HAP-1 (cell line): ENCODE measurements at regions not wholly inside any gene's neighbourhood (a gene's known extent, or its start where the extent isn't known, plus 50 kb on each side); places are given as distances from the start of the nearest gene placed in this dataset.
"Not testable (repeated sequence)": the region's sequence is repeated elsewhere in the genome, so short reads cannot be mapped to it uniquely, and the experiment has no call there.

Source experiments
- DNase-seq, 2 experiments: peaks; one replicate each; pipeline ENCODE4 v3.0.0-alpha.2; 2016 to 2020; ENCODE audit warnings: low spot score in 2 of 2
- H3K27me3 ChIP-seq: fragments of 250-450 bp; sonication (Bioruptor Pico); 2 replicates; pipeline ENCODE4 v1.5.1; 2020; ENCODE audit warnings: low read depth, mild to moderate bottlenecking, moderate library complexity
- H3K36me3 ChIP-seq: fragments of 250-450 bp; sonication (Bioruptor Pico); replicated peaks from 2 replicates; pipeline ENCODE4 v1.5.1; 2020; ENCODE audit warnings: mild to moderate bottlenecking
- H3K4me1 ChIP-seq: fragments of 250-450 bp; sonication (Bioruptor Pico); 2 replicates; pipeline ENCODE4 v1.5.1; 2020; ENCODE audit warnings: mild to moderate bottlenecking
- H3K4me3 ChIP-seq: fragments of 250-450 bp; sonication (Bioruptor Pico); 2 replicates; pipeline ENCODE4 v1.5.1; 2020; ENCODE audit warnings: mild to moderate bottlenecking, moderate library complexity
- H3K9me3 ChIP-seq: fragments of 250-450 bp; sonication (Bioruptor Pico); 2 replicates; pipeline ENCODE4 v1.5.1; 2020; ENCODE audit warnings: mild to moderate bottlenecking, moderate library complexity
- in situ Hi-C: fragments of 300-500 bp; cut with MboI; formaldehyde crosslinking; loops from 3 replicates; pipeline ENCODE4 v1.14.3; 2020; ENCODE audit warnings: low sequenced_read_pairs, inconsistent platforms, mixed read lengths

DNA sequence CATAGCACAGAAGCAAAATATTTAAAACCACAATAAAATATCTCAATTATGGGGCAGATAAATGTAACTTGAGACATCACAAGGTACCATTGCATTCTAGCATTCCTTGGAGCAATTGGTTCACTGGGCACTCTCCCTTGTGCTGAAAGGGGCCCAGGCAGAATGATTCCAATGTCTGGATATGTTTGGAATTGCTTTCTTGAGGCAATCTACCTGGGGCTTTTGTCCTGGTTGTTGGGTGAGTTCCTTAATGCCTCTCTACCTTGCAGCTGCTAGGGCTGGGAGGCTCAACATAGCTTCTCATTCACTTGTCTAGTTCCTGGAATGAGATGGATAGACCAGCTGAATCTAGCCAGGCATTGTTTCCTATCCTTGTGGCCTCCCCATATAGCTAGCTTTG lies 539.6 kb upstream of the FSHR start:
- no peaks in the 10 kb centered on the region for H3K9me3 ChIP-seq
- H3K4me1 ChIP-seq = no peaks in the 10 kb centered on the region
- H3K4me3 ChIP-seq = no peak overlapping the region
- in situ Hi-C loops = no loop called here
- H3K27me3 ChIP-seq = no peaks in the 10 kb centered on the region
- no peak for DNase-seq
- no peaks in the 10 kb centered on the region for H3K36me3 ChIP-seq

- H3K9me3 ChIP-seq, H3K4me3 ChIP-seq, DNase-seq, H3K36me3 ChIP-seq, H3K4me1 ChIP-seq, H3K27me3 ChIP-seq, in situ Hi-C loops: not testable (repeated sequence)
Observed at GRCh38 chr2:49692022-49692421, 537.7 kb upstream of the FSHR start.

- in situ Hi-C loops = no loop called here
- peak in 1 of 2 experiments; percentile 19 for DNase-seq
- H3K4me3 ChIP-seq = no peak overlapping the region
- no peaks in the 10 kb centered on the region for H3K36me3 ChIP-seq
- H3K27me3 ChIP-seq = no peaks in the 10 kb centered on the region
- H3K4me1 ChIP-seq = peaks cover 5% of the 10 kb centered on the region; the same call in 1 of the 2 replicates
- H3K9me3 ChIP-seq = no peaks in the 10 kb centered on the region
Observed at GRCh38 chr2:49687918-49688317, 533.6 kb upstream of the FSHR start.

GRCh38 chr2:49686897-49687442 lies 532.7 kb upstream of the FSHR start:
- H3K36me3 ChIP-seq = no peaks in the 10 kb centered on the region
- DNase-seq = peak in 1 of 2 experiments; percentile 15
- peaks cover 5% of the 10 kb centered on the region; the same call in 1 of the 2 replicates for H3K4me1 ChIP-seq
- no peaks in the 10 kb centered on the region for H3K9me3 ChIP-seq
- in situ Hi-C loops = no loop called here
- no peaks in the 10 kb centered on the region for H3K27me3 ChIP-seq
- no peak overlapping the region for H3K4me3 ChIP-seq

GRCh38 chr2:49686291-49686690 lies 532.0 kb upstream of the FSHR start:
- Histone ChIP-seq H3K27me3 (no peaks in the 10 kb centered on the region), H3K4me3 (no peak overlapping the region), H3K9me3 (no peaks in the 10 kb centered on the region), H3K36me3 (no peaks in the 10 kb centered on the region), H3K4me1 (peaks cover 5% of the 10 kb centered on the region; the same call in 1 of the 2 replicates)
- no peak for DNase-seq
- in situ Hi-C loops = no loop called here

- no peak for DNase-seq
- in situ Hi-C loops = no loop called here
- H3K4me1 ChIP-seq = peaks cover 4% of the 10 kb centered on the region; the same call in 1 of the 2 replicates
Observed at GRCh38 chr2:49677227-49677626, 522.9 kb upstream of the FSHR start.

GRCh38 chr2:49664827-49665226 lies 510.5 kb upstream of the FSHR start:
- Histone ChIP-seq H3K4me1 (no peaks in the 10 kb centered on the region), H3K36me3 (no peaks in the 10 kb centered on the region), H3K9me3 (no peaks in the 10 kb centered on the region), H3K27me3 (no peaks in the 10 kb centered on the region), H3K4me3 (no peak overlapping the region)
- no peak for DNase-seq
- in situ Hi-C loops = no loop called here

More at GRCh38 chr2:49677227-49677626, 522.9 kb upstream of the FSHR start:
- no peaks in the 10 kb centered on the region for H3K27me3 ChIP-seq
- no peaks in the 10 kb centered on the region for H3K9me3 ChIP-seq
- no peaks in the 10 kb centered on the region for H3K36me3 ChIP-seq
- no peak overlapping the region for H3K4me3 ChIP-seq

DNA sequence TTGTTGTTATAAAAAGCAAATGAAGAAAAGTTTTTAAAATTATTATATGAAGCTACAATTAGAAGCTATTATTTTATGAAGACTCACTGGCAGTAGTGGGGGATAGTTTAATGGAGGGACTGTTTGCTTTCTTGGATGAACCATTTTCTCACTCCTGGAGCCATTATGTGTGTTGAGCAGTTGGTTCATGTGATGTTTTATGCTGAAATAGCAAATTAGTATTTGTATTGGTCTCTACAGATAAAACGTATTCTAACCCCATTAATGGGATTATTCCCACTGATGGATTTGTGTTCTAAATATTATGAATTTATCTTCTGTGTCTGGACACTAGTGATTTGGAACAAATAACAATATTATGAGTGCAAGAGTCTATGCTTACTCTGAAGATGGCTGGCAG lies 507.5 kb upstream of the FSHR start:
- DNase-seq = no peak
- H3K27me3 ChIP-seq = no peaks in the 10 kb centered on the region
- H3K36me3 ChIP-seq = no peaks in the 10 kb centered on the region
- in situ Hi-C loops = no loop called here
- H3K9me3 ChIP-seq = no peaks in the 10 kb centered on the region
- H3K4me3 ChIP-seq = no peak overlapping the region
- H3K4me1 ChIP-seq = no peaks in the 10 kb centered on the region

DNA sequence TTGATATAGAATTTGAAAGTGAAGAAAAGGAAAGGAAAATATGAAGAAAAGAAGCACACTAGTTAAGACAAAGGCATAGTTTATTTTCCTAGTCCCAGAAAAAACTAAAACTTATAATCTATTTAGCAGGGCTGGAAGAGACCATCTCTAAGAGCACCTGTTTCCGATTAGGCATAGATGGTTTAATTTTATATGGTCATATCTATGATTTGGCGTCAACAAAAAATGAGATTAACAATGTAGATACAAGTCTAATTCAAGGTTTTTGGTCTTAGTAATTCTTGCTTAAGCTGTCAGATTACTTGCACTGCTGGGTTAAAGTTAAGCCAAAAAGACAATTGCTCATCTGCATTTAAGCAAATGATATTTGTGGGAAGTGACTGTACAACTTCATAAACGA lies 502.5 kb upstream of the FSHR start:
- H3K36me3 ChIP-seq = no peaks in the 10 kb centered on the region
- DNase-seq = no peak
- in situ Hi-C loops = no loop called here
- H3K4me3 ChIP-seq = no peak overlapping the region
- H3K9me3 ChIP-seq = no peaks in the 10 kb centered on the region
- H3K27me3 ChIP-seq = no peaks in the 10 kb centered on the region; the same call in 1 of the 2 replicates
- no peaks in the 10 kb centered on the region for H3K4me1 ChIP-seq

DNA sequence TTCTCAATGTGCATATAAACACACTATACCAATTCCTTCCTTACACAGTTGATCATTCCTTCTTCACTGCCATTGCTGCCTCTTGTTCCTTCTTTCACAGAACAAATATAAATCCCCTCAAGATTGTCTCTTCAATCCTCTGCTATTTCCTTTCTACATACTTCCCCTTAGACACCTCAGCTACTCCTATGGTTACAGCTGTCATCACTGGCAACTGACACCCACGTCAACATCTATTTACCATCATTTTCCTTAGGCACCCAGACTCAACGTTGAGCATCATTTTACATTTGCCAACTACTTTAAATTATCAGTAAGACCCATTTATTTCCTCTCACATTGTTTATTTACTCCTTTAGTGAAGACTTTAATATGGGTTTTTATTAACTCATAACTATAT lies 488.8 kb upstream of the FSHR start:
- no peak for DNase-seq
- H3K27me3 ChIP-seq = no peaks in the 10 kb centered on the region
- H3K9me3 ChIP-seq = no peaks in the 10 kb centered on the region; the same call in 1 of the 2 replicates
- no peaks in the 10 kb centered on the region for H3K36me3 ChIP-seq
- no peak overlapping the region for H3K4me3 ChIP-seq
- in situ Hi-C loops = no loop called here
- no peaks in the 10 kb centered on the region for H3K4me1 ChIP-seq

GRCh38 chr2:49640630-49641029 lies 486.3 kb upstream of the FSHR start:
- Histone ChIP-seq H3K4me3 (no peak overlapping the region), H3K4me1 (no peaks in the 10 kb centered on the region), H3K27me3 (no peaks in the 10 kb centered on the region), H3K9me3 (no peaks in the 10 kb centered on the region), H3K36me3 (no peaks in the 10 kb centered on the region)
- DNase-seq = no peak
- in situ Hi-C loops = no loop called here

- no peak for DNase-seq
- Histone ChIP-seq H3K4me3 (no peak overlapping the region), H3K36me3 (no peaks in the 10 kb centered on the region), H3K9me3 (no peaks in the 10 kb centered on the region), H3K27me3 (0 out of 2 replicates have a peak, but pooled peaks cover 4% of the 10 kb centered on the region), H3K4me1 (peaks cover 6% of the 10 kb centered on the region)
- in situ Hi-C loops = no loop called here
Observed at GRCh38 chr2:49621016-49621415, 466.7 kb upstream of the FSHR start.

GRCh38 chr2:49619804-49620203 lies 465.5 kb upstream of the FSHR start:
- in situ Hi-C loops = no loop called here
- Histone ChIP-seq H3K36me3 (no peaks in the 10 kb centered on the region), H3K27me3 (0 out of 2 replicates have a peak, but pooled peaks cover 4% of the 10 kb centered on the region), H3K4me3 (no peak overlapping the region), H3K4me1 (peaks cover 8% of the 10 kb centered on the region), H3K9me3 (no peaks in the 10 kb centered on the region)
- DNase-seq = peak; percentile 18 to 28

- Histone ChIP-seq H3K36me3 (no peaks in the 10 kb centered on the region), H3K9me3 (no peaks in the 10 kb centered on the region), H3K4me3 (no peak overlapping the region), H3K27me3 (no peaks in the 10 kb centered on the region), H3K4me1 (peaks cover 8% of the 10 kb centered on the region)
- in situ Hi-C loops = no loop called here
- DNase-seq = no peak
Observed at GRCh38 chr2:49618491-49618890, 464.2 kb upstream of the FSHR start.

GRCh38 chr2:49616800-49617199 lies 462.5 kb upstream of the FSHR start:
- Histone ChIP-seq H3K4me1 (peaks cover 8% of the 10 kb centered on the region), H3K4me3 (no peak overlapping the region), H3K9me3 (no peaks in the 10 kb centered on the region), H3K27me3 (no peaks in the 10 kb centered on the region), H3K36me3 (no peaks in the 10 kb centered on the region)
- peak; percentile 34 to 65 for DNase-seq
- in situ Hi-C loops = no loop called here
